ENCODE measurements at regions not wholly inside any gene's neighbourhood (a gene's known extent, or its start where the extent isn't known, plus 50 kb on each side); places are given as distances from the start of the nearest gene placed in this dataset.

DNA sequence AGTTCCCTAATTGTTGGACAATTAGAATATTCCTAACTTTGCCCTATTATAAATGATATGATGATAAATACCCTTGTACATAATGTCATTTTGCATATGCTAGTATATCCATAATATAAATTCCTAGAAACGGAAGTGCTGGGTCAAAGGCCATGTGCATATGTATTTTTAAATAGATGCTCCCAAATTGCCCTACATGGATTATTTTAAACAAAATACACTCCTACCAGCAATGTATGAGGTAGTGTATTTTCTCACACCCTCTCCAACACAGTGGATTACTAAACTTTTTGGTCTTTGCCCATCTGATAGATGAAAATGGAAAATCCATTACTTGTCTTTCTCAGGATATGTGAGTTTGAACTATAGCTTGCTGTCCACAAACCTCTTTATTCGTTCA, 385.1 kb upstream of the JARID2 start:
- H3K27me3 ChIP-seq (ENCODE audit: control insufficient read depth, insufficient read depth, low read length) = no peaks in the 10 kb centered on the region
- TF ChIP-seq, protein P1, sequence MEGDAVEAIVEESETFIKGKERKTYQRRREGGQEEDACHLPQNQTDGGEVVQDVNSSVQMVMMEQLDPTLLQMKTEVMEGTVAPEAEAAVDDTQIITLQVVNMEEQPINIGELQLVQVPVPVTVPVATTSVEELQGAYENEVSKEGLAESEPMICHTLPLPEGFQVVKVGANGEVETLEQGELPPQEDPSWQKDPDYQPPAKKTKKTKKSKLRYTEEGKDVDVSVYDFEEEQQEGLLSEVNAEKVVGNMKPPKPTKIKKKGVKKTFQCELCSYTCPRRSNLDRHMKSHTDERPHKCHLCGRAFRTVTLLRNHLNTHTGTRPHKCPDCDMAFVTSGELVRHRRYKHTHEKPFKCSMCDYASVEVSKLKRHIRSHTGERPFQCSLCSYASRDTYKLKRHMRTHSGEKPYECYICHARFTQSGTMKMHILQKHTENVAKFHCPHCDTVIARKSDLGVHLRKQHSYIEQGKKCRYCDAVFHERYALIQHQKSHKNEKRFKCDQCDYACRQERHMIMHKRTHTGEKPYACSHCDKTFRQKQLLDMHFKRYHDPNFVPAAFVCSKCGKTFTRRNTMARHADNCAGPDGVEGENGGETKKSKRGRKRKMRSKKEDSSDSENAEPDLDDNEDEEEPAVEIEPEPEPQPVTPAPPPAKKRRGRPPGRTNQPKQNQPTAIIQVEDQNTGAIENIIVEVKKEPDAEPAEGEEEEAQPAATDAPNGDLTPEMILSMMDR (IDR thresholded peaks at IDR 0.05) = no peak
- no peaks in the 10 kb centered on the region for H3K9me3 ChIP-seq (ENCODE audit: control insufficient read depth, low read length)
- H3K9ac ChIP-seq = no peak overlapping the region
- H2AFZ ChIP-seq = no peak overlapping the region
- no peak overlapping the region for H3K4me3 ChIP-seq (ENCODE audit: low read depth, low read length)
- H3K36me3 ChIP-seq (ENCODE audit: control insufficient read depth, insufficient read depth, low read length) = no peaks in the 10 kb centered on the region
- H3K4me1 ChIP-seq = no peaks in the 10 kb centered on the region
- no peaks in the 10 kb centered on the region for H3K79me2 ChIP-seq
- no peak overlapping the region for H3K27ac ChIP-seq
- no peak overlapping the region for H3K4me2 ChIP-seq (ENCODE audit: low read length)

DNA sequence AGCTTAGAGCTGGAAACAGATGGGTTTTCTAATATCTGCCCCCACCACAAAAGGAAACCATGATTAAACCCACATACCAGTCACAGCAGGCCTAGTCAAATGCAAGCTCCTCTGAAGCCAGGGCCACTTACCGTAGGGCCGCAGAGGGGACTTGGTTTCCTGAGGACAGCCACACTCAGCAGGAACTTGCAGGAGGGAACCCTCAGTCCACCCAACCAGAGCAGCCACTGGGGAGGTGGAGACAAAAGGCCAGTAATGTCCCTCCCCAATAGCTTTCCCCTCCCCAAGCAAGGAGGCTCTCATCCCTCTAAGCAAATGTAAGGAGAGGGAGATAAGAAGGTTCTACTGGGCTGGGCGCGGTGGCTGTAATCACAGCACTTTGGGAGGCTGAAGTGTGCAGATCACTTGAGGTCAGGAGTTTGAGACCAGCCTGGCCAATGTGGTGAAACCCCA, 384.4 kb upstream of the JARID2 start:
- H3K79me2 ChIP-seq = no peaks in the 10 kb centered on the region
- TF ChIP-seq, protein P1 (IDR thresholded peaks at IDR 0.05) = no peak
- no peak overlapping the region for H2AFZ ChIP-seq
- no peaks in the 10 kb centered on the region for H3K36me3 ChIP-seq (ENCODE audit: control insufficient read depth, insufficient read depth, low read length)
- no peaks in the 10 kb centered on the region for H3K9me3 ChIP-seq (ENCODE audit: control insufficient read depth, low read length)
- no peak overlapping the region for H3K4me2 ChIP-seq (ENCODE audit: low read length)
- no peak overlapping the region for H3K4me3 ChIP-seq (ENCODE audit: low read depth, low read length)
- no peak overlapping the region for H3K9ac ChIP-seq
- H3K4me1 ChIP-seq = no peaks in the 10 kb centered on the region
- no peak overlapping the region for H3K27ac ChIP-seq
- H3K27me3 ChIP-seq (ENCODE audit: control insufficient read depth, insufficient read depth, low read length) = no peaks in the 10 kb centered on the region

DNA sequence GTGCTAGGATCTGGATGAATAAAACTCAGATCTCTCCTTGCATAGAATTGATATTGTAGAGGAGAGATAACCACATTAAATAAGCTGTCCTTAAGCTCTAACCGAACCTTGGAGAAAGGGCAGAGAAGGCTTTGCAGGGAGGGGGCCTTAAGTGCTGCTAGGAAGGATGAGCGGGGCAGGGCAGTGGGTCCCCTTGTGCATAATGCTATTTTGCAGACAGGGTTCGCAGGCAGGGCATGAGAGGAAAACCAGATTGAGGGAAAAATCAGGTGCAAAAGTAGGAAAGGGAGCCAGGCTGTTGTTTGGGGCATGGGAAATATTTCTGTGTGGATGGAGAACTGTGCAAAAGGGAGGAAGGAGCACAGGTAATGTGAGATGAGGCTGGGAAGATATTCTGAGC, 383.0 kb upstream of the JARID2 start:
- Histone ChIP-seq H3K4me2 (ENCODE audit: low read length) (no peak overlapping the region), H3K9me3 (ENCODE audit: control insufficient read depth, low read length) (no peaks in the 10 kb centered on the region), H2AFZ (no peak overlapping the region), H3K4me3 (ENCODE audit: low read depth, low read length) (no peak overlapping the region), H3K9ac (no peak overlapping the region), H3K4me1 (no peaks in the 10 kb centered on the region), H3K79me2 (no peaks in the 10 kb centered on the region), H3K27ac (no peak overlapping the region), H3K27me3 (ENCODE audit: control insufficient read depth, insufficient read depth, low read length) (no peaks in the 10 kb centered on the region), H3K36me3 (ENCODE audit: control insufficient read depth, insufficient read depth, low read length) (no peaks in the 10 kb centered on the region)
- TF ChIP-seq, protein P1 (IDR thresholded peaks at IDR 0.05) = no peak

DNA sequence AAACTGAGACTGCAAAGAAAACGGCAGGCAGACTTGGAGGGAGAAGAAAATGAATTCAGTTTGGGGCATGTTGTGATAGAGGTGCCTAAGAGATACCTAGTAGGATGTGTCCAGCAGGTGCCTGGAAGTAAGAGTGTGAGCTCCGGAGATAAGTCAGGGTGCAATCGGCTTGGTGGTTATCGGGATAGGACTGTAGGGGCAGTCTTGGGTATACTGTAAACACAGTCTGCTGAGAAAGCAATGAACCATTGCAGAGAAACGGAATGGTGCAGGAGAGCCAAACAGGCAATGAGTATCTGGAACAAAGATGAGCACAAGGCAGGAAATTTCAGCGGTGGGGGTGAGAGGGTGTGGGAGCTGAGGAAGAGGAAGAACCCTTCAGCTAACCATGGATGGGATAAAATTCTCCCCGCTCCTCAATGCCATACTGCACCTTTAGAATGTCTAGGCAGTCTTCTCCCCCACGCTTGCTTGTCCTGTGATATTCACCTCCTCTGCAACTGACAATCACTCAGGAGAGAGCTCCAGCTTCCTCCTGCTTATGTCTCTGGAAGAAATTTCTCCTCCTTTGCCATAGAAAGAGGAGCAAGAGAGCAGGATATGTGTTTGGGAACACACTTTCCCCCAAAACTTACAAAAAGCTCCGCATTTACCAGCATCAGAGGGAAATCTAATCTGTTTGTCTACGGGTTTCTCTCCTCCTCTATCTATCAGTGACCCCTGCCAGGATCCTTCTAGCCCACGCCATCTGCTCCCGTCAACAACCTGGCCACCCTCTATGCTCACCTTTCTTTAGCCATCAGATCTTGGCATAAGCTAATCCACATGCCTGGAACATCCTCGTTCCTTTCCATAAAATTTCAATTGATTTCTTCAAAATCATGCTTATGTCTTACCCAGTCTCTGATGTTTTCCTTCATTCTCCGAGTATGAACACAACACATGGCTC, 381.7 kb upstream of the JARID2 start:
- TF ChIP-seq, protein P1 (IDR thresholded peaks at IDR 0.05) = no peak
- H3K79me2 ChIP-seq = no peaks in the 10 kb centered on the region
- H3K9ac ChIP-seq = no peak overlapping the region
- no peaks in the 10 kb centered on the region for H3K4me1 ChIP-seq
- H3K27ac ChIP-seq = no peak overlapping the region
- no peak overlapping the region for H3K4me3 ChIP-seq (ENCODE audit: low read depth, low read length)
- H3K9me3 ChIP-seq (ENCODE audit: control insufficient read depth, low read length) = no peaks in the 10 kb centered on the region
- H3K36me3 ChIP-seq (ENCODE audit: control insufficient read depth, insufficient read depth, low read length) = no peaks in the 10 kb centered on the region
- no peaks in the 10 kb centered on the region for H3K27me3 ChIP-seq (ENCODE audit: control insufficient read depth, insufficient read depth, low read length)
- H2AFZ ChIP-seq = no peak overlapping the region
- H3K4me2 ChIP-seq (ENCODE audit: low read length) = no peak overlapping the region

Data from parathyroid adenoma (tissue), 2 donors.